ENCODE measurements at regions not wholly inside any gene's neighbourhood (a gene's known extent, or its start where the extent isn't known, plus 50 kb on each side); places are given as distances from the start of the nearest gene placed in this dataset.

GRCh38 chr4:177517862-177518261 lies 75.6 kb upstream of the AGA start:
- no peaks in the 10 kb centered on the region for H3K9me3 ChIP-seq (ENCODE audit: low read depth, low read length)

GRCh38 chr4:177519481-177520260 lies 77.4 kb upstream of the AGA start:
- no peaks in the 10 kb centered on the region for H3K27me3 ChIP-seq (ENCODE audit: insufficient read depth, low read length)
- peak overlapping the region; percentile 20 for H2AFZ ChIP-seq (ENCODE audit: low read length)
- H3K4me1 ChIP-seq (ENCODE audit: insufficient read depth, low read length): peaks cover 6% of the 10 kb centered on the region
- H3K79me2 ChIP-seq (ENCODE audit: insufficient read depth, low read length): no peaks in the 10 kb centered on the region
- peak overlapping the region; percentile 40 for H3K27ac ChIP-seq (ENCODE audit: low read depth, low read length)
- no peaks in the 10 kb centered on the region for H3K9me3 ChIP-seq (ENCODE audit: low read depth, low read length)
- H3K4me3 ChIP-seq (ENCODE audit: insufficient read depth, low read length): peak overlapping the region; percentile 22
- DNase-seq (ENCODE audit: insufficient read length, low spot score, missing footprints): peak; percentile 71
- H3K36me3 ChIP-seq (ENCODE audit: insufficient read depth, low read length): no peaks in the 10 kb centered on the region
- peak overlapping the region; percentile 12 for H3K4me2 ChIP-seq (ENCODE audit: insufficient read depth, low read length)
- no peak for TF ChIP-seq CTCF (IDR thresholded peaks at IDR 0.05; ENCODE audit: extremely low read depth, low read depth, low read length)
- H4K20me1 ChIP-seq (ENCODE audit: insufficient read depth, low read length): no peaks in the 10 kb centered on the region

More at GRCh38 chr4:177517862-177518261, 75.6 kb upstream of the AGA start:
- DNase-seq (ENCODE audit: insufficient read length, low spot score, missing footprints): peak; percentile 42
- Histone ChIP-seq H3K4me2 (ENCODE audit: insufficient read depth, low read length) (no peak overlapping the region), H3K27me3 (ENCODE audit: insufficient read depth, low read length) (no peaks in the 10 kb centered on the region), H3K4me3 (ENCODE audit: insufficient read depth, low read length) (no peak overlapping the region), H3K36me3 (ENCODE audit: insufficient read depth, low read length) (no peaks in the 10 kb centered on the region), H3K27ac (ENCODE audit: low read depth, low read length) (no peak overlapping the region), H4K20me1 (ENCODE audit: insufficient read depth, low read length) (no peaks in the 10 kb centered on the region), H3K4me1 (ENCODE audit: insufficient read depth, low read length) (peaks cover 6% of the 10 kb centered on the region), H3K79me2 (ENCODE audit: insufficient read depth, low read length) (no peaks in the 10 kb centered on the region), H2AFZ (ENCODE audit: low read length) (no peak overlapping the region)
- TF ChIP-seq CTCF (IDR thresholded peaks at IDR 0.05; ENCODE audit: extremely low read depth, low read depth, low read length): no peak

- H3K4me3 ChIP-seq (ENCODE audit: insufficient read depth, low read length): no peak overlapping the region
- H4K20me1 ChIP-seq (ENCODE audit: insufficient read depth, low read length): no peaks in the 10 kb centered on the region
- no peak overlapping the region for H2AFZ ChIP-seq (ENCODE audit: low read length)
- H3K27me3 ChIP-seq (ENCODE audit: insufficient read depth, low read length): no peaks in the 10 kb centered on the region
- H3K4me1 ChIP-seq (ENCODE audit: insufficient read depth, low read length): no peaks in the 10 kb centered on the region
- DNase-seq (ENCODE audit: insufficient read length, low spot score, missing footprints): no peak
- H3K9me3 ChIP-seq (ENCODE audit: low read depth, low read length): no peaks in the 10 kb centered on the region
- no peaks in the 10 kb centered on the region for H3K36me3 ChIP-seq (ENCODE audit: insufficient read depth, low read length)
- no peak for TF ChIP-seq CTCF (IDR thresholded peaks at IDR 0.05; ENCODE audit: extremely low read depth, low read depth, low read length)
- H3K27ac ChIP-seq (ENCODE audit: low read depth, low read length): no peak overlapping the region
- no peaks in the 10 kb centered on the region for H3K79me2 ChIP-seq (ENCODE audit: insufficient read depth, low read length)
- no peak overlapping the region for H3K4me2 ChIP-seq (ENCODE audit: insufficient read depth, low read length)
These were observed 86.4 kb upstream of the AGA start for GRCh38 chr4:177528620-177529019.

- Histone ChIP-seq H3K9me3 (ENCODE audit: low read depth, low read length) (no peaks in the 10 kb centered on the region), H3K27me3 (ENCODE audit: insufficient read depth, low read length) (no peaks in the 10 kb centered on the region), H2AFZ (ENCODE audit: low read length) (no peak overlapping the region), H3K4me3 (ENCODE audit: insufficient read depth, low read length) (no peak overlapping the region), H3K4me1 (ENCODE audit: insufficient read depth, low read length) (no peaks in the 10 kb centered on the region), H3K36me3 (ENCODE audit: insufficient read depth, low read length) (no peaks in the 10 kb centered on the region), H4K20me1 (ENCODE audit: insufficient read depth, low read length) (no peaks in the 10 kb centered on the region), H3K4me2 (ENCODE audit: insufficient read depth, low read length) (no peak overlapping the region), H3K79me2 (ENCODE audit: insufficient read depth, low read length) (no peaks in the 10 kb centered on the region), H3K27ac (ENCODE audit: low read depth, low read length) (no peak overlapping the region)
- no peak for DNase-seq (ENCODE audit: insufficient read length, low spot score, missing footprints)
- TF ChIP-seq CTCF (IDR thresholded peaks at IDR 0.05; ENCODE audit: extremely low read depth, low read depth, low read length): no peak
These were observed 88.3 kb upstream of the AGA start for GRCh38 chr4:177530561-177530960.
